ENCODE measurements at regions not wholly inside any gene's neighbourhood (a gene's known extent, or its start where the extent isn't known, plus 50 kb on each side); places are given as distances from the start of the nearest gene placed in this dataset.

GRCh38 chr1:30244801-30245200 is 478.6 kb downstream of the MATN1 start:
- Histone ChIP-seq H3K9me3 (no peaks in the 10 kb centered on the region), H3K27ac (no peak overlapping the region), H3K4me1 (no peaks in the 10 kb centered on the region), H3K36me3 (no peaks in the 10 kb centered on the region), H3K27me3 (no peaks in the 10 kb centered on the region), H3K4me3 (no peak overlapping the region)
- no peak for TF ChIP-seq CTCF (IDR thresholded peaks at IDR 0.05)
- no peak for TF ChIP-seq POLR2AphosphoS5 (IDR thresholded peaks at IDR 0.05)
- no peak for TF ChIP-seq POLR2A (IDR thresholded peaks at IDR 0.05)
- intact Hi-C loops (cut with DNase I; ENCODE audit: low total_unique reads) = no loop called here
- no peak for DNase-seq (ENCODE audit: low spot score in 2 of 2)

GRCh38 chr1:30242722-30243457 is 480.5 kb downstream of the MATN1 start:
- H3K4me1 ChIP-seq = no peaks in the 10 kb centered on the region
- no peaks in the 10 kb centered on the region for H3K27me3 ChIP-seq
- H3K9me3 ChIP-seq = no peaks in the 10 kb centered on the region
- H3K4me3 ChIP-seq = no peak overlapping the region
- intact Hi-C loops (cut with DNase I; ENCODE audit: low total_unique reads) = no loop called here
- H3K36me3 ChIP-seq = no peaks in the 10 kb centered on the region
- H3K27ac ChIP-seq = no peak overlapping the region
- DNase-seq (ENCODE audit: low spot score in 2 of 2) = no peak
- TF ChIP-seq POLR2AphosphoS5 (IDR thresholded peaks at IDR 0.05) = no peak
- no peak for TF ChIP-seq POLR2A (IDR thresholded peaks at IDR 0.05)
- no peak for TF ChIP-seq CTCF (IDR thresholded peaks at IDR 0.05)

GRCh38 chr1:30242168-30242567 is 481.2 kb downstream of the MATN1 start:
- no peaks in the 10 kb centered on the region for H3K36me3 ChIP-seq
- H3K27ac ChIP-seq = no peak overlapping the region
- no peak for DNase-seq (ENCODE audit: low spot score in 2 of 2)
- H3K4me1 ChIP-seq = no peaks in the 10 kb centered on the region
- no peaks in the 10 kb centered on the region for H3K9me3 ChIP-seq
- TF ChIP-seq POLR2A (IDR thresholded peaks at IDR 0.05) = no peak
- no peak for TF ChIP-seq POLR2AphosphoS5 (IDR thresholded peaks at IDR 0.05)
- intact Hi-C loops (cut with DNase I; ENCODE audit: low total_unique reads) = no loop called here
- no peak overlapping the region for H3K4me3 ChIP-seq
- no peaks in the 10 kb centered on the region for H3K27me3 ChIP-seq

- Histone ChIP-seq H3K4me3 (no peak overlapping the region), H3K9me3 (no peaks in the 10 kb centered on the region), H3K4me1 (no peaks in the 10 kb centered on the region), H3K36me3 (no peaks in the 10 kb centered on the region), H3K27ac (no peak overlapping the region), H3K27me3 (no peaks in the 10 kb centered on the region)
- intact Hi-C loops (cut with DNase I; ENCODE audit: low total_unique reads) = no loop called here
- no peak for TF ChIP-seq POLR2AphosphoS5 (IDR thresholded peaks at IDR 0.05)
- no peak for TF ChIP-seq POLR2A (IDR thresholded peaks at IDR 0.05)
- TF ChIP-seq CTCF (IDR thresholded peaks at IDR 0.05) = no peak
- no peak for DNase-seq (ENCODE audit: low spot score in 2 of 2)
Observed at GRCh38 chr1:30241681-30242080, 481.7 kb downstream of the MATN1 start.

- Histone ChIP-seq H3K36me3 (no peaks in the 10 kb centered on the region), H3K4me3 (no peak overlapping the region), H3K9me3 (no peaks in the 10 kb centered on the region), H3K4me1 (no peaks in the 10 kb centered on the region), H3K27me3 (no peaks in the 10 kb centered on the region), H3K27ac (no peak overlapping the region)
- no peak for DNase-seq (ENCODE audit: low spot score in 2 of 2)
- no peak for TF ChIP-seq POLR2A (IDR thresholded peaks at IDR 0.05)
- no peak for TF ChIP-seq CTCF (IDR thresholded peaks at IDR 0.05)
- TF ChIP-seq POLR2AphosphoS5 (IDR thresholded peaks at IDR 0.05) = no peak
- intact Hi-C loops (cut with DNase I; ENCODE audit: low total_unique reads) = no loop called here
Observed at GRCh38 chr1:30234091-30234490, 489.3 kb downstream of the MATN1 start.
